ENCODE measurements at regions not wholly inside any gene's neighbourhood (a gene's known extent, or its start where the extent isn't known, plus 50 kb on each side); places are given as distances from the start of the nearest gene placed in this dataset.

DNA sequence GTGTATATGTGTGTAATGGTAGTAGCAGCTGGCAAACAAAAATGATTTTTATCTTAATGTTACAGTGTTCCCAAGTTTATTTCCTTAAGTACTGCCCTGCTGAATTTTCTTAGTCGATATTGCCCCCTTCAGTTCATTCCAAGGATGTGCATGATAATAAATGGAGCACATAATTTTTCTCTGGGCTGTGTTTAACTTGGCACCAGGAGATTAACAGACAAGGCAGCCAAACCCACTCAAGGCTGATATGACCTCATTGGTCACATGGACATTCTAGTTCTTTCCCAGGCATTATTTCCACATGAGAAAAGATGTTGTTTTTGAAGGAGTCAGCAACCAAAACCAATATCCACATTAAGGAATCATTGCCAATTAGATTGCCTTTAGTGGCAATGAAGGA, 61.8 kb downstream of the COX7C start:
- H3K27ac ChIP-seq (replicated peaks), result no peak overlapping the region
- peak in 1 of 2 experiments; percentile 1 for DNase-seq (ENCODE audit: low read depth in 1 of 2, low spot score in 1 of 2)
- no peak overlapping the region for H3K4me3 ChIP-seq (replicated peaks; ENCODE audit: insufficient read depth, low read length)
- TF ChIP-seq GABPA (IDR thresholded peaks at IDR 0.05; ENCODE audit: low read depth) (no peak), SPI1 (IDR thresholded peaks at IDR 0.05; ENCODE audit: borderline replicate concordance, low read depth) (no peak), REST (IDR thresholded peaks at IDR 0.05; ENCODE audit: insufficient replicate concordance, low read depth) (no peak), CTCF (IDR thresholded peaks at IDR 0.05; ENCODE audit: insufficient read depth, low read length) (no peak), POLR2AphosphoS5 (IDR thresholded peaks at IDR 0.05; ENCODE audit: low read depth) (no peak)
- H3K27me3 ChIP-seq (ENCODE audit: insufficient read depth, poor library complexity, severe bottlenecking), result no peaks in the 10 kb centered on the region

DNA sequence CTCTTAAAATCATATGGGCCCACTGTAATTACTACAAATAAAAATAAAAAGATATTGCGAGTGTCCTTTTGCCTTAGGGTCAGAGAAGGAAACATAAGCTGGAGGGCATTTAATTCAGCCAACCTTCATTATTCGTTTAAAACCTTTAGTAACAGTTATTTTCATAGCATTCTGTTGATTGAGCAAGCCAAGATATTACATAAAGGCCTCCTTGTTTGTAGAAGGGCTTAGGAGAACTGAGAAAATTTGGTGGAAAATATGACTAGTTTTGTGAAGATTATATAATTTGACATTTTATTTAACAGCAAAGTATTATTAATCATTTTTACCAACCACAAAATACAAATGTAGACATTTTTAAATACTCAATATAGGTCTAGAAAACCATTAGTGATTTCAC, 62.2 kb downstream of the COX7C start:
- Histone ChIP-seq H3K4me3 (replicated peaks; ENCODE audit: insufficient read depth, low read length) (no peak overlapping the region), H3K27ac (replicated peaks) (no peak overlapping the region), H3K27me3 (ENCODE audit: insufficient read depth, poor library complexity, severe bottlenecking) (no peaks in the 10 kb centered on the region)
- TF ChIP-seq CTCF (IDR thresholded peaks at IDR 0.05; ENCODE audit: insufficient read depth, low read length), result no peak
- no peak for TF ChIP-seq SPI1 (IDR thresholded peaks at IDR 0.05; ENCODE audit: borderline replicate concordance, low read depth)
- TF ChIP-seq POLR2AphosphoS5 (IDR thresholded peaks at IDR 0.05; ENCODE audit: low read depth), result no peak
- TF ChIP-seq GABPA (IDR thresholded peaks at IDR 0.05; ENCODE audit: low read depth), result no peak
- TF ChIP-seq REST (IDR thresholded peaks at IDR 0.05; ENCODE audit: insufficient replicate concordance, low read depth), result no peak
- DNase-seq (ENCODE audit: low read depth in 1 of 2, low spot score in 1 of 2), result no peak

DNA sequence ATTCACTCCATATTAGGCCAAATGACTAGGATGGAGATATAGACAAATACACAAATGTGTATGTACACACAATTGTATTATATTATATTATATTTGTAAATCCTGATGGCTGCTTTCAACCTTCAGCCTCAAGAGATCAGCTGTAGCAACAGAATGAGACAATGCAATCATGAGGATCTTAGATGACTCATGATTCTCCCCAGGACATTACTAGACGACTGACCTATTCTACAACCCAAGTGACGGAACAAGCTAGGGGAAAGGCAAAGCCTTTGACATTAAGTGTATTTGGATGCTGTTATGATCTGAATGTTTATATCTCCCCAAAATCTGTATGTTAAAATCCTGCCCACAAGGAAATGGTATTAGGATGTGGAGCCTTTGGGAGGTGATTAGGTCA, 66.5 kb downstream of the COX7C start:
- Histone ChIP-seq H3K27ac (replicated peaks) (no peak overlapping the region), H3K4me3 (replicated peaks; ENCODE audit: insufficient read depth, low read length) (no peak overlapping the region), H3K27me3 (ENCODE audit: insufficient read depth, poor library complexity, severe bottlenecking) (no peaks in the 10 kb centered on the region)
- TF ChIP-seq CTCF (IDR thresholded peaks at IDR 0.05; ENCODE audit: insufficient read depth, low read length) (no peak), POLR2AphosphoS5 (IDR thresholded peaks at IDR 0.05; ENCODE audit: low read depth) (no peak), REST (IDR thresholded peaks at IDR 0.05; ENCODE audit: insufficient replicate concordance, low read depth) (no peak), GABPA (IDR thresholded peaks at IDR 0.05; ENCODE audit: low read depth) (no peak), SPI1 (IDR thresholded peaks at IDR 0.05; ENCODE audit: borderline replicate concordance, low read depth) (no peak)
- DNase-seq (ENCODE audit: low read depth in 1 of 2, low spot score in 1 of 2), result no peak

All from HL-60 (cell line).